Activated naive CD4-positive, alpha-beta T cell treated with anti-CD3 and anti-CD28 coated beads, Interleukin-2, amount 10 ng/mL, durations not matched to agents 7 days and 5 days (primary cell): ENCODE measurements at regions not wholly inside any gene's neighbourhood (a gene's known extent, or its start where the extent isn't known, plus 50 kb on each side); places are given as distances from the start of the nearest gene placed in this dataset.

Experiments used
- CTCF ChIA-PET: fragments of 350-600 bp; sonication (Branson Sonifier 250); formaldehyde crosslinking; loops from one replicate; lab custom pipeline; 2021; ENCODE audit warnings: antibody characterized with exemption; lab: Charles Lee
- DNase-seq: peaks from one replicate; pipeline ENCODE4 v3.0.0-alpha.2; 2020
- H3K27ac Mint-ChIP-seq: one replicate; pipeline ENCODE4 v1.8.0; 2021; ENCODE audit warnings: mild to moderate bottlenecking, moderate library complexity, mixed read lengths
- H3K27me3 Mint-ChIP-seq: one replicate; pipeline ENCODE4 v1.8.0; 2021; ENCODE audit warnings: mild to moderate bottlenecking, mixed read lengths
- H3K36me3 Mint-ChIP-seq: one replicate; pipeline ENCODE4 v1.8.0; 2021; ENCODE audit warnings: mixed read lengths
- H3K4me1 Mint-ChIP-seq: one replicate; pipeline ENCODE4 v1.8.0; 2021; ENCODE audit warnings: mixed read lengths
- H3K4me3 Mint-ChIP-seq: one replicate; pipeline ENCODE4 v1.8.0; 2021; ENCODE audit warnings: mild to moderate bottlenecking, moderate library complexity, mixed read lengths
- H3K9me3 Mint-ChIP-seq: one replicate; pipeline ENCODE4 v1.8.0; 2021; ENCODE audit warnings: mixed read lengths

- H3K27me3 Mint-ChIP-seq, result peaks cover 9% of the 10 kb centered on the region
- peaks cover 2% of the 10 kb centered on the region for H3K9me3 Mint-ChIP-seq
Measured at GRCh38 chr14:26204366-26204727, 393.5 kb downstream of the NOVA1 start.

GRCh38 chr14:26200687-26201086 lies 397.1 kb downstream of the NOVA1 start:
- DNase-seq, result no peak
- H3K4me1 Mint-ChIP-seq, result no peaks in the 10 kb centered on the region
- H3K9me3 Mint-ChIP-seq, result peaks cover 12% of the 10 kb centered on the region
- CTCF ChIA-PET, result no interaction called here
- no peak overlapping the region for H3K27ac Mint-ChIP-seq
- no peaks in the 10 kb centered on the region for H3K36me3 Mint-ChIP-seq
- H3K4me3 Mint-ChIP-seq, result no peak overlapping the region
- H3K27me3 Mint-ChIP-seq, result peaks cover 9% of the 10 kb centered on the region

More at GRCh38 chr14:26204366-26204727, 393.5 kb downstream of the NOVA1 start:
- H3K27ac Mint-ChIP-seq, result no peak overlapping the region
- H3K4me3 Mint-ChIP-seq, result no peak overlapping the region
- H3K4me1 Mint-ChIP-seq, result no peaks in the 10 kb centered on the region
- H3K36me3 Mint-ChIP-seq, result no peaks in the 10 kb centered on the region
- CTCF ChIA-PET, result interaction anchor here (0.6 kb wide), 1 partner anchor 574 kb away, joined by 3 read pairs; no protein-coding TSS in a partner anchor
- DNase-seq, result no peak

DNA sequence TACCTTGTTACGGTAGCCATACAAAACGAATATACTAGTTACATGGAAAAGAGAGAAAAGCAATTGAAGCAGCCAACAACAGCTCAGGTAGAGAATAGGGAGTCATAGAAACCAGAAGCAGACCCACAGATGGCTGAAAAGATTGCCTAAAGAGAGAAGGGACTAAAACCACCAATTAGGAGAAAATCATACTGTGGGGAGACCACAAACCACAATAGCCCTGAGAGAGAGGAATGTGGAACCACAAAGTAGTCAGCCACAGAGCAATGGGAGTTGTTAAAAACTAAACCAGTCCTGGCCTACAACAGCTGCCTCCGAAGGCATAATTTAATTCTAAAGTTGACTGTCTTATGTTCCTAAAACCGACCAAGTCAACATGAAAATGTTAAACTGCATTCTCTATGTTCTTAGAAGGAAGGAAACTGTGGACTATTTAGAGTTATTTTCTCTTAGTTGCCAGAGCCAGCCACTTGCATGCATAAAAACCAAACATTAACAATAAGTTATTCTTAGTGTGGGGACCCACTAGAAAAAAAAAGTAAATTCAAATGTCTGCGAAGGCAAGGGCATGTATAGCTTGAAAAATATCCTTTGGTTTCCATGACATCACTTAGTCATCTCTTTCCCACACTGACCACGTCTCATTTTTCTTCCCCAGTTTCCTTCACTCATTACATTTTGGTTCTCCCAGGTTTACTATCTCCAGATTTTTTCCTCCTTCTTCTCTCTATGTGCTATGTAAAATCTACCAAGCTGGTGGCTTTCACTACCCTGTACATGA lies 398.1 kb downstream of the NOVA1 start:
- DNase-seq, result no peak
- Mint-ChIP-seq H3K27ac (no peak overlapping the region), H3K27me3 (peaks cover 4% of the 10 kb centered on the region), H3K9me3 (peaks cover 12% of the 10 kb centered on the region), H3K4me3 (no peak overlapping the region), H3K36me3 (no peaks in the 10 kb centered on the region), H3K4me1 (no peaks in the 10 kb centered on the region)
- CTCF ChIA-PET, result no interaction called here

GRCh38 chr14:26199096-26199495 lies 398.7 kb downstream of the NOVA1 start:
- CTCF ChIA-PET, result no interaction called here
- Mint-ChIP-seq H3K36me3 (no peaks in the 10 kb centered on the region), H3K4me1 (no peaks in the 10 kb centered on the region), H3K9me3 (peaks cover 15% of the 10 kb centered on the region), H3K27ac (no peak overlapping the region), H3K4me3 (no peak overlapping the region), H3K27me3 (no peaks in the 10 kb centered on the region)
- no peak for DNase-seq

DNA sequence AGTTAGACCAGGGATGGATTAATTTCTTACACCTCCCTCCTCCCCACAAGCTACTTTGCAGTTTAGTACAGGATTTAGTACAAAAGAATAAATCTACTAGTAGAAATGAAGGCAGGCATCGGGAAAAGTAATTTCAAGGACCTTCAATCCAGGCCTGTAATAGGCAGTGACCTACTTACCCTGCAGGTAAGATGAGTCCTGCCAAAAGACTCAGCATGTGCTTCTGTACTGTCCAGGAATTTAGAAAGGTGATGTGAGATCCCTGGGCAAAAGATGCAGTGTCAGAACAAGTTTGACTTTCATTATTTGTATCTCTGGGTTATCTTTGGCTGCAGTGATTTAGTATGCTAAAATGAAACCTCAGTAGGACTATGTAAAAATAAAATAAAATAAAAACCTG lies 403.0 kb downstream of the NOVA1 start:
- Mint-ChIP-seq H3K4me1 (no peaks in the 10 kb centered on the region), H3K27me3 (no peaks in the 10 kb centered on the region), H3K36me3 (no peaks in the 10 kb centered on the region), H3K9me3 (peaks cover 15% of the 10 kb centered on the region), H3K27ac (no peak overlapping the region), H3K4me3 (no peak overlapping the region)
- no peak for DNase-seq
- CTCF ChIA-PET, result no interaction called here

DNA sequence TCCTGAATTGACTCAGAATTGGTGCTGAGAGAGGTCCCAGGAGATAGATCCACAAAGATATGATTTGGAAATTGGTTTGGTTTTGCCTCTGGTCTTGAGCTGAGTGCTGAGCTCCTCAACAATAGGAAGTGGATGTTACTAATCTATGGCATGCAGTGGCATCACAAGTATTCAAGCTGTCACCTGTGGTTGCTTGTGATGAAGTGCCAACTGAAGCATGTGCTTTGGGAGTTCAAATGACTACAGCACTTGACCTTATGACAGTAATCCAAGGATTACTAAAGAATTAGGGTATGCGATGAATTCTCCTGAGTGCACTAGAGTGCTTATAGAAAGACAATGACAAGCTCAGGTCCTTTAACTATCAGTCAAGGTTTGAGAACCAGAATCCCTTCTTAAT lies 406.2 kb downstream of the NOVA1 start:
- DNase-seq, result no peak
- H3K27ac Mint-ChIP-seq, result no peak overlapping the region
- H3K4me1 Mint-ChIP-seq, result no peaks in the 10 kb centered on the region
- H3K9me3 Mint-ChIP-seq, result peaks cover 11% of the 10 kb centered on the region
- no peak overlapping the region for H3K4me3 Mint-ChIP-seq
- CTCF ChIA-PET, result no interaction called here
- H3K27me3 Mint-ChIP-seq, result no peaks in the 10 kb centered on the region
- H3K36me3 Mint-ChIP-seq, result no peaks in the 10 kb centered on the region

DNA sequence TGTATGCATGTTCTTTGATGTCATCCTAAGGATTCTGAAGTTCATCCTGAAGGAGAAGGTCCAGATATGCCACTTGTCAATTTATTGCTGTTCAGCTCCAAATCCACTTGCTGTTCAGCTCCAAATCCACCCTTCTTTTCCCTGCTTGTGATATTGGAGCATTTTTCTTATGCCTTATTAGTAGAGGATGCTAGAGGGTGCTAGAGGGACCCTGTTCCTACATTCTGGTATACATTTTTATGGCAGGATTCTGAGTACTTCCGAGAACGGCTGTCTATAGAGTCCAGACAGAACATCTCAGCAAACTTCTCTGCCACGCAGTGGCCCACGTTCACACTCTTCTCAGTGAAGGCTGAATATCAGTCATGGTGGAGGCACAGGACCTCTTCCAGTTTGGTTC lies 406.7 kb downstream of the NOVA1 start:
- H3K9me3 Mint-ChIP-seq, result peaks cover 6% of the 10 kb centered on the region
- H3K4me3 Mint-ChIP-seq, result no peak overlapping the region
- H3K27ac Mint-ChIP-seq, result no peak overlapping the region
- no peaks in the 10 kb centered on the region for H3K27me3 Mint-ChIP-seq
- CTCF ChIA-PET, result no interaction called here
- DNase-seq, result no peak
- H3K36me3 Mint-ChIP-seq, result no peaks in the 10 kb centered on the region
- H3K4me1 Mint-ChIP-seq, result no peaks in the 10 kb centered on the region

DNA sequence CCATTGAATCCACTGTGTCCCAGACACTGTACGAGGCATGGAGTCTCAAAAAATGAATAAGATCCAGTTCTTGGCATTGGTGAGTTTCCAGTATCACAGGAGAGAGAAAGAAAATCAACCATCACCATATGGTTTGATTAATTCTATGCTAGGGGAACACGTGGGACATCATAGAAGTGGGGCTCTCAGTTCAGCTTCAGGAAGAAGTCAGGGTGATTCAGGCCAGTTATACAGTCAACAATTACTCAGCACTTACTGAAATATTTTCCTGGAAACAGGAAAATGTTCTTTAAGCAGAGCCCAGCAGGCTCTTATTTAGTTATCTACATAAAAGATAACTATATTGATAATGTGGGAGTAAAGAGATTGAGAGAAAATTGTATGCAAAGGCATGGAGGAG lies 407.2 kb downstream of the NOVA1 start:
- CTCF ChIA-PET, result no interaction called here
- no peaks in the 10 kb centered on the region for H3K27me3 Mint-ChIP-seq
- no peaks in the 10 kb centered on the region for H3K36me3 Mint-ChIP-seq
- H3K27ac Mint-ChIP-seq, result no peak overlapping the region
- H3K4me1 Mint-ChIP-seq, result no peaks in the 10 kb centered on the region
- peaks cover 5% of the 10 kb centered on the region for H3K9me3 Mint-ChIP-seq
- H3K4me3 Mint-ChIP-seq, result no peak overlapping the region
- DNase-seq, result no peak

DNA sequence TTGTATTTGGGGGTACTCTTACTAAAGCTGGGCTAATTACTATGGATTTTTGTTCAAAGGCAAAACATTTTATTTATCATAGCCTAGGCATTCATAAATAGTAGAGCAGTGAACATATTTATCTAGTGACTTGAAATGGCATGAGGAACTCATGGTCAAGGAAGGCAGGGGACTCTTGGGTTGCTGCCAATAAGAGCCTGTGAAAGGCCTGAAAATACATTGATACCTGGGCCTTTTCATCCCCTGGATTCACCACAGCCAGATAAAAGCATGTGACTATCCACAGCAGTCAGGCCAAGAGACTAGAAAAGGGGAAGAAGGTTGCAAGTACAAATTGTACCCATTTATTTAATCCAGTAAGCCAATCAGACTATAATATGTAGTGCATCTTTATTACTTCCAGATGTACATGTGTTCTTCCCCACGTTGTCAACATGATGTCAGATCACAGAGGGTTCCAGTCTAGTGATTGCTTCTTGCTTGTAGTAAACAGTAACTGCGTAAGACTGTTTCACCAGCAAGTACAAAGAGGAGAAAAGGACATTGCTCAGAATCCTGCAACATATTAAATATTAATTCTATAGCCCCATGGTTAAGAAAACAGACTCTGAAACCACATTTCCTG lies 409.7 kb downstream of the NOVA1 start:
- Mint-ChIP-seq H3K4me1 (no peaks in the 10 kb centered on the region), H3K9me3 (peaks cover 1% of the 10 kb centered on the region), H3K36me3 (no peaks in the 10 kb centered on the region), H3K4me3 (no peak overlapping the region), H3K27me3 (no peaks in the 10 kb centered on the region), H3K27ac (no peak overlapping the region)
- no peak for DNase-seq
- CTCF ChIA-PET, result no interaction called here

DNA sequence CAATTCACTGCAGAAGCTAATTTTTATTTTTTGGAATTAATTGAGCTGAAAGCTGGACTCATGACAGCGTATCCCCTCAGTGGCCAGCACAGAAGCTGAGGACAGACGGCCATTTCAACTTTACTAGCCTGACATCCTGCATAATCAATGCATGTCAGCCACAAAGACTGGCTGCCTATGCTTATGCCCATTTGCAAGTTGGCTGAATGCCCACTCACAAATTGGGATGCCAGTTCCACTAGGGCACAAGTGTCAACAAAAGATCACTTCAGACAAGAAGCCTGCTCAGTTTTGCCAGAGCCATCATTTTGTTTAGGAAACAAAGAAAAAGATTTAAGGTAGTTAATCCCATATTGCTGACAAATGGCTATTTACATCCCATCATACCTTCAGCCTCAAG lies 417.6 kb downstream of the NOVA1 start:
- H3K27me3 Mint-ChIP-seq, result no peaks in the 10 kb centered on the region
- DNase-seq, result no peak
- H3K36me3 Mint-ChIP-seq, result no peaks in the 10 kb centered on the region
- no peaks in the 10 kb centered on the region for H3K4me1 Mint-ChIP-seq
- H3K27ac Mint-ChIP-seq, result no peak overlapping the region
- CTCF ChIA-PET, result no interaction called here
- H3K9me3 Mint-ChIP-seq, result peaks cover 7% of the 10 kb centered on the region
- no peak overlapping the region for H3K4me3 Mint-ChIP-seq

- Mint-ChIP-seq H3K36me3 (no peaks in the 10 kb centered on the region), H3K27ac (no peak overlapping the region), H3K9me3 (peaks cover 6% of the 10 kb centered on the region), H3K27me3 (no peaks in the 10 kb centered on the region), H3K4me3 (no peak overlapping the region), H3K4me1 (no peaks in the 10 kb centered on the region)
- DNase-seq, result no peak
- CTCF ChIA-PET, result interaction anchor here (0.6 kb wide), 1 partner anchor 261 kb away, joined by 4 read pairs; no protein-coding TSS in a partner anchor
Measured at GRCh38 chr14:26175658-26176057, 422.2 kb downstream of the NOVA1 start.

DNA sequence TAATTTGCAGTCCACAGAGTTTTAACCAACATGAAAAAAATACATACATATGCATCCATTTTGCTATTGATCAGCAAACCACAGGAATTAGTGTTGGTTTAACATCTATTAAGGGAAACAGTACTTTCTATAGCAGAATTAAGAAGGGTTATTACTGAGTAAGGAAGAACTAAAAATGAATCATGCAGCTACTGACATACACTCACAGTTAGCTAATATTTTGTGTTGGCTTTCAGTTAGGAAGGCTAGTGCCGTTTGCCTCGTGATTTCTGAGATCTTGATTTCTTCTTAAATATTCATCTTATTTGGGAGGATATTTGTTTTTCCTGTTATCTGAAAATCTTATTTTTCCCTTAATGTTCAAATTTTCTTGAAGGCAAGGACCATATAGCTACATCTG lies 423.4 kb downstream of the NOVA1 start:
- no peak overlapping the region for H3K27ac Mint-ChIP-seq
- no peaks in the 10 kb centered on the region for H3K27me3 Mint-ChIP-seq
- H3K9me3 Mint-ChIP-seq, result peaks cover 6% of the 10 kb centered on the region
- no peak for DNase-seq
- no peaks in the 10 kb centered on the region for H3K36me3 Mint-ChIP-seq
- no peak overlapping the region for H3K4me3 Mint-ChIP-seq
- no peaks in the 10 kb centered on the region for H3K4me1 Mint-ChIP-seq
- CTCF ChIA-PET, result no interaction called here

DNA sequence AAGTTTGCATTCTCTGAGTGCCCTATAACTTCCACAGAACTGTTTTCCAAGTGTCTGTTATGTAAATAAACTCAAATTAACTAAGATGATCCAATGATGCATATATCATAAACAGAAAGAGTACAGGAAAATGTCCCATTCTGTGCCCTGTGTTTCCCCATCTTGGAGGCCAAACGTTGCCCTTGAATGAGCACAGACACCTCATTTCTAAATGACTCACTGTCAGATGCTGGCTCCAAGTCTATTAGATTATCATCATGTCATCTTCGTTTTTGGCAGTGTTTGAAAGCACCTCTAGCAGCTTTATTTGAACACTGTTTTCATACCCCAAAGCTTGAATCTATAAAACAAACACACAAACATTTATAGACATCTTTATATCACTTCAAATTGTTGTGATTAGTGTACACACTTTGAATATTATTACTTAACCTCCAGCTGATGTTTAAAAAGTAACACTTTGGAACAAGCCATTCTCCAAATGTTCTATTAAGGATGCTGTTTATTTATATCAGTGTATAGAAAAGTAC lies 424.2 kb downstream of the NOVA1 start:
- CTCF ChIA-PET, result no interaction called here
- H3K4me1 Mint-ChIP-seq, result no peaks in the 10 kb centered on the region
- no peaks in the 10 kb centered on the region for H3K36me3 Mint-ChIP-seq
- no peak overlapping the region for H3K27ac Mint-ChIP-seq
- H3K27me3 Mint-ChIP-seq, result no peaks in the 10 kb centered on the region
- H3K9me3 Mint-ChIP-seq, result peaks cover 6% of the 10 kb centered on the region
- no peak for DNase-seq
- H3K4me3 Mint-ChIP-seq, result no peak overlapping the region

- Mint-ChIP-seq H3K36me3 (no peaks in the 10 kb centered on the region), H3K4me3 (no peak overlapping the region), H3K27ac (no peak overlapping the region), H3K9me3 (peaks cover 12% of the 10 kb centered on the region), H3K4me1 (no peaks in the 10 kb centered on the region), H3K27me3 (no peaks in the 10 kb centered on the region)
- DNase-seq, result no peak
- CTCF ChIA-PET, result no interaction called here
Measured at GRCh38 chr14:26172396-26172795, 425.4 kb downstream of the NOVA1 start.

GRCh38 chr14:26170885-26171284 lies 426.9 kb downstream of the NOVA1 start:
- Mint-ChIP-seq H3K36me3 (no peaks in the 10 kb centered on the region), H3K9me3 (peaks cover 12% of the 10 kb centered on the region), H3K4me1 (no peaks in the 10 kb centered on the region), H3K27ac (no peak overlapping the region), H3K27me3 (no peaks in the 10 kb centered on the region), H3K4me3 (no peak overlapping the region)
- CTCF ChIA-PET, result no interaction called here
- DNase-seq, result no peak
